Cerebellar cortex (tissue), 1 donor: ENCODE measurements at regions not wholly inside any gene's neighbourhood (a gene's known extent, or its start where the extent isn't known, plus 50 kb on each side); places are given as distances from the start of the nearest gene placed in this dataset.

Experiments
- DNase-seq: peaks from one replicate; pipeline ENCODE4 v3.0.0-alpha.2; 2015; ENCODE audit warnings: low spot score

GRCh38 chr18:78538669-78539440 is 440.8 kb upstream of the SALL3 start:
- DNase-seq, result no peak

- DNase-seq, result no peak
Observed at GRCh38 chr18:78540636-78541529, 438.7 kb upstream of the SALL3 start.

GRCh38 chr18:78542204-78542603 is 437.4 kb upstream of the SALL3 start:
- DNase-seq, result peak; percentile 68

- DNase-seq, result no peak
Observed at GRCh38 chr18:78543201-78543725, 436.4 kb upstream of the SALL3 start.

GRCh38 chr18:78546281-78546680 is 433.3 kb upstream of the SALL3 start:
- DNase-seq, result no peak

GRCh38 chr18:78547817-78548216 is 431.8 kb upstream of the SALL3 start:
- no peak for DNase-seq

GRCh38 chr18:78548261-78549058 is 431.2 kb upstream of the SALL3 start:
- DNase-seq, result no peak

- no peak for DNase-seq
Observed at GRCh38 chr18:78549971-78550370, 429.6 kb upstream of the SALL3 start.

GRCh38 chr18:78554944-78555608 is 424.5 kb upstream of the SALL3 start:
- DNase-seq, result no peak

GRCh38 chr18:78557371-78557770 is 422.2 kb upstream of the SALL3 start:
- no peak for DNase-seq

GRCh38 chr18:78558101-78558810 is 421.4 kb upstream of the SALL3 start:
- no peak for DNase-seq

GRCh38 chr18:78558948-78559347 is 420.7 kb upstream of the SALL3 start:
- no peak for DNase-seq

- no peak for DNase-seq
Observed at GRCh38 chr18:78559584-78559983, 420.0 kb upstream of the SALL3 start.

- peak; percentile 86 for DNase-seq
Observed at GRCh38 chr18:78561757-78562510, 417.7 kb upstream of the SALL3 start.

- DNase-seq, result no peak
Observed at GRCh38 chr18:78562531-78562961, 417.1 kb upstream of the SALL3 start.

- no peak for DNase-seq
Observed at GRCh38 chr18:78563110-78563509, 416.5 kb upstream of the SALL3 start.

GRCh38 chr18:78564030-78564429 is 415.6 kb upstream of the SALL3 start:
- DNase-seq, result no peak

- DNase-seq, result no peak
Observed at GRCh38 chr18:78564518-78564917, 415.1 kb upstream of the SALL3 start.

- no peak for DNase-seq
Observed at GRCh38 chr18:78565240-78565639, 414.4 kb upstream of the SALL3 start.

GRCh38 chr18:78566065-78566464 is 413.6 kb upstream of the SALL3 start:
- DNase-seq, result no peak
